Neural cell (in vitro differentiated cells): ENCODE measurements at regions not wholly inside any gene's neighbourhood (a gene's known extent, or its start where the extent isn't known, plus 50 kb on each side); places are given as distances from the start of the nearest gene placed in this dataset.

Experiments used
- CTCF ChIP-seq: fragments of 450-650 bp; IDR thresholded peaks from 2 replicates; pipeline ENCODE4 v1.5.1; 2014; ENCODE audit warnings: antibody characterized with exemption, mild to moderate bottlenecking, moderate library complexity; ENCODE audit not compliant: poor library complexity, severe bottlenecking
- EP300 ChIP-seq: fragments of 450-650 bp; conservative IDR thresholded peaks from 2 replicates; pipeline ENCODE4 v1.6.1; 2014; ENCODE audit warnings: antibody characterized with exemption, mild to moderate bottlenecking, moderate library complexity; ENCODE audit not compliant: poor library complexity, severe bottlenecking
- EZH2 ChIP-seq: fragments of 200-600, 300-800 bp; shearing (Covaris generic), sonication (generic); IDR thresholded peaks from 2 replicates; pipeline ENCODE4 v1.6.1; 2014; ENCODE audit warnings: antibody characterized with exemption, low read length, borderline replicate concordance, mild to moderate bottlenecking; ENCODE audit not compliant: insufficient read depth, poor library complexity, severe bottlenecking
- RAD21 ChIP-seq: fragments of 450-650 bp; conservative IDR thresholded peaks from 2 replicates; pipeline ENCODE4 v1.6.1; 2014; ENCODE audit warnings: antibody characterized with exemption, mild to moderate bottlenecking, moderate library complexity
- REST ChIP-seq: IDR thresholded peaks from 2 replicates; pipeline ENCODE4 v1.6.1; 2012; ENCODE audit warnings: borderline replicate concordance
- SMC3 ChIP-seq: fragments of 450-650 bp; conservative IDR thresholded peaks from 2 replicates; pipeline ENCODE4 v1.6.1; 2014; ENCODE audit warnings: antibody characterized with exemption, mild to moderate bottlenecking, moderate library complexity; ENCODE audit not compliant: poor library complexity

GRCh38 chr20:7144464-7144863 lies 377.0 kb downstream of the BMP2 start:
- TF ChIP-seq EP300 (no peak), CTCF (no peak), EZH2 (no peak), SMC3 (no peak), REST (no peak), RAD21 (no peak)
